GM21360 (cell line): ENCODE measurements at regions not wholly inside any gene's neighbourhood (a gene's known extent, or its start where the extent isn't known, plus 50 kb on each side); places are given as distances from the start of the nearest gene placed in this dataset.
"Not testable (repeated sequence)": the region's sequence is repeated elsewhere in the genome, so short reads cannot be mapped to it uniquely, and the experiment has no call there.

Experiments
- ATAC-seq: cut with Tn5 transposase; IDR thresholded peaks from one replicate; pipeline ENCODE4 v1.9.1; 2021; ENCODE audit warnings: mild to moderate bottlenecking, moderate library complexity; ENCODE audit not compliant: unreplicated experiment

GRCh38 chr16:60200161-60200560, 1466.0 kb upstream of the GOT2 start:
- ATAC-seq = no peak

- ATAC-seq = no peak
These were observed 1465.0 kb upstream of the GOT2 start for GRCh38 chr16:60199150-60199549.

- ATAC-seq = no peak
These were observed 1447.4 kb upstream of the GOT2 start for GRCh38 chr16:60181536-60181935.

- no peak for ATAC-seq
These were observed 1446.5 kb upstream of the GOT2 start for GRCh38 chr16:60180609-60181008.

DNA sequence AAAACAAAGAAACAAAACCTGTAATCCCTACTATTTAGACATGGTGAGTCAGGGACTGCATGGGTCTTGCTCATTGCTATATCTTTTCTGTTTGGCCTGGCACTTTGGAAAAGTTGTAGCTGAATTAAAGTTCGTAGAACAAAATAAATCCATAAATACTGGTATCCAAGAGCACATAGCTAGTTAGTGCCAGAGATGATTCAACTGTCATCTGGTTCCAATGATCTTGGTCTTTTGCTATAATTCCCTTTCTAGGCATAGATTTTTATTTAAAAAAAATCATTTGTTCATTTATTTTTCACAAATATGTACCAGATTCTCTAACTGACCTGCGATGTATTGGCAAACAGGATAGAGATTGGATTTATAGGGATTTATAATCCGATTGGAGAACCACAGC, 1436.1 kb upstream of the GOT2 start:
- ATAC-seq = no peak

DNA sequence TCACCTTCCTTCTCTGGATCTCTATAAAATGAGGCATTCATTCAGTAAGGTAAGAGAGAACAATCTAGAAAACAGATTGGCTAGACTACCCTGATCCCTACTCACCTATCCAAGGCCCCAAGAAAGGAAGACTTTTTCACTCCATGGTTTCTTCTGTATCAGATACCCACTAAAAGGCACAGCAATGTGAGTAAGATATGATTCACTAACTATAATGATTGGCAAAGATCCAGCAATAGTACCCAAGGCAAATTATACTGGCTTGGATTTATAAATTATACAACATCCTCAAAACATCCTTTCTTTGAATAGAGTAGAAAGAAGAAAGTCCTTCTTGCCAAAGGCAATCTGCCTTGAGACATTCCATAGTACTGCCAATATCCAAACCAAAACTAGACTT, 1432.0 kb upstream of the GOT2 start:
- no peak for ATAC-seq

GRCh38 chr16:60151987-60152386, 1417.9 kb upstream of the GOT2 start:
- ATAC-seq = no peak

- no peak for ATAC-seq
These were observed 1416.8 kb upstream of the GOT2 start for GRCh38 chr16:60150907-60151306.

GRCh38 chr16:60143348-60143705, 1409.2 kb upstream of the GOT2 start:
- no peak for ATAC-seq

DNA sequence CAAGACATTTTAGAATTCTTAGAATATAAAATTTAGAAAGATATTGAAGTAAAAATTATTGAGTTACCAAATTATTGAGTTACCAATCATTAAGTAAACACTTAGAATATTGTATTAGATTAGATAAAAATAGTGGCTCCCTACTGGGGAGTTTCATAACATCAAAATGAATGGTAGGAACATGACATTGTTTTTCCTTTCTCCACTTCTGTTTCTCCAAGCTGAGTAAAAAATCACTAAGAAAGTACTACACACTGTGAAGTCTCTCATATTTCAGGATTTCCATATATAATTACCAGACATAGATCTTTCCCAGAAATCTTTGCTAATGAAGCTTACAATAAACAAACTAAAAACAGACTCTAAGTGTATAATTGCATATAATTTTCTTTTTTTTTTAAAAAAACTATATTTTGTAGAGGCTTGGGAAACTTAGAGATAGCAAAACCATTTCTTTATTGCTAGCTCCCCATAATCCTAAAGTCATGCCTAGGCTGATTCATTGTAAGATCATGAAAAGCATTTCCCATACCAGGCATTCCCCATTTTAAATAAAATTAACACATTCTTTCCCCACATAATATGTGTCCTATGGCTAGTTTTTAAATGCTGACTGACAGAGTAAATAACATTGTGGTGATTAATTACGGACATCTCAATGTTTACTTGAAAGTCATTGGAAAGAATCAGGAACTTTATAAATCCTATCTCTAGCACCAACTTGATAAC, 1408.7 kb upstream of the GOT2 start:
- no peak for ATAC-seq

- no peak for ATAC-seq
These were observed 1403.8 kb upstream of the GOT2 start for GRCh38 chr16:60137891-60138290.

DNA sequence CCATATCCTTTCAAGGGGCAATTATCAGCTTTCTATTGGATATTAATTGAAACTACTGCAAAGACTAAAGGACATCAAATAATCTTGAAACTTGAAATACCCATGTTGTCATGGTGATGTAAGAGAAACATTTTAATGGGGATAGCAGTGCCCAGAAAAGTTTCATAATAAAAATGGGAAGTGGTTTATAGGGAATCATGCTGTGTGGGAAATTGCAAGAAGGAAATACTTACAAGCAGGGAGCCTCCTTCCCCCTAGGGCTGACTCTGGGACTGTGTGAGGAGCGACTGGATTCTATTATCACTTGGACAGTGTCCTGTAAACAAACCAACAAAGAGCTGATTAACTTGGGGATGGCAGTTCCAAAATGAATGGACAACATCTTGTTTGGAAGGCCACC, 1393.1 kb upstream of the GOT2 start:
- ATAC-seq = no peak

- ATAC-seq = not testable (repeated sequence)
These were observed 1392.0 kb upstream of the GOT2 start for GRCh38 chr16:60126115-60126514.

GRCh38 chr16:60123392-60124023, 1389.4 kb upstream of the GOT2 start:
- no peak for ATAC-seq

DNA sequence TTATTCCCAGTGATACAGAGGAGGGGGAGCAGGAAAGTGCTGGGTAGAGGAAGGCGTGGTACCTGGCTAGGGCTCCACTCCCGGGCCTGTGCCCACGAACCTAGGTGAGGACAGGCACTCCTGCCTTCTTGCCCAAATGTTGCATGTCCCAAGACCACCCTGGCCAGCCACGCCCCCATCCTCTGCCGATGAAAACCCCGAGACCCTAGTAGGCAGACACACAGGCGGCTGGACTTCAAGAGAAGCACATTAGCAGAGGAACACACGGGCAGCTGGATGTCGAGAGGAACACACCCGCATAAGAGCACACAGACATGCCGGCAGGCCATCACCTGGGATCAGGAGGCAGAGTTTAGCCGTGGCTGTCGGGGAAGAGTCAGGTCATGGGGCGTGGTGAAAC, 1386.5 kb upstream of the GOT2 start:
- no peak for ATAC-seq

DNA sequence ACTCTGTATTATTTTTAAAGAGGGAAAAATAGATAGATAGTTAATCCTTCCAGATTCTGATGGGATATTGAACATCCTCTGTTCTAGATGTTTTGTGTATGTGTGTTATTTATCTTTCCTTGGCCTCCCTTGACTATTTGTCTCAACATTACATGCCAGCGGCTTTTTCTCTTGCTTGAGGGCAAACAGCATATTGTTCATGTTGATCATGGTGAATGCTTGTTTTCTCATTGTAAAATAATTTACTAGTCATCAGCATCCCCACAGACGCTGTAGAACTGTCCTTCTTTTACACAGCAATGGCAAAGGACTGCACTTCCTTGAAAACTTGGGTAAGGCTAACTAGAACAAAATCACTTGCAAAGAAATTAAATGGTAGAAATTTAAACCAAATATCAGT, 1376.4 kb upstream of the GOT2 start:
- ATAC-seq = no peak

DNA sequence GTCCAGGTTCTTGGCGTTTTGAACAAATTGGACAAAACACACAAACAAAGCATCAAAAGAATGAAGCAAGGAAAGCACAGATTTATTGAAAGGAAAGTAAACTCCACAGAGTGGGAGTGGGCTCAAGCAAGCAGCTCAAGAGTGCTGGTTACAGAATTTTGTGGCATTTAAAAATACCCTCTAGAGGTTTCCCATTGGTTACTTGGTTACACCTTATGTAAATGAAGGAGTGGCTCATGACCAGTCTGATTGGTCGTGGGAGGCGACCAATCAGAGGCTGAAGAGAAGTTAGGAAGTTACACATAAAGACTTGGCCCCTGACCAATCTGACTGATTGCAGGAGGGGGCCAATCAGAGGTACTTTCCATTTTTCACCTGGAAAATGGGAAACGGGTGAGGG, 1373.8 kb upstream of the GOT2 start:
- no peak for ATAC-seq

GRCh38 chr16:60107437-60107836, 1373.3 kb upstream of the GOT2 start:
- no peak for ATAC-seq

GRCh38 chr16:60100371-60100770, 1366.3 kb upstream of the GOT2 start:
- ATAC-seq = no peak

DNA sequence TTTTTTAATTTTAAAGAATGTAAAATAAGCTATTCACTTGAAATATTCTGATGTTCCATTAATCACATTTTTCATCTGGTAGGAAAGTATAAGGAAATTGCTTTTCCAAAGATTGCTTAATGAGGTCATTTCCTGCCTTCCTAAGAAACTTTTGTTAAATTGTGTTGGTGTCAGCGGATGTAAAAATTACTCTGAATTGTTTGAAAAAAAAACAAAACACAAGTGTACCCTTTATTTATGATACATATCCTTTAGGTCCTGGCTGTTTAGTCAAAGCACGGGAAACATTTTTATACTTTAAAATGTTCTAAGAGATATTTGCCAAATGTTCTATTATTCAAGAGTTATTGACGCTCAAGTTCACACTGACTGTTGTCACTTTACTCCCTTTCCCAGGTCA, 1357.4 kb upstream of the GOT2 start:
- ATAC-seq = no peak

DNA sequence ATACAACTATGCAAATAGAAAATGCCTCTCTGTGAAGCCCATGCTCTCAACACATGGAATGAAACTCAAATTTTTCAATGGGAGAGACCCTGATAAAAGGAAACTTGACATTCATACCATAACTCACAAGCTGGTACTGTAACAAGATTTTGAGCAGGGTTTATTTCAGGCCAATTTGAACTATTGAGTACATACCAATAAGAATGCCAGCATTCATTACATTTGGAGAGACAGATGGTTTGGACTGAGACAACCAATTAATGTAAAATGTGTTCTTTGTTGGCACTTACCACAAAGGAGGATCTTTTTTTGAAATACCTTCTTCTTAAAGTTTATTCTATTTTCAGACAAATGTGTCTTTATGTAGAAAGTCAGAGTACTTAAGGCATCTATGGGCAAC, 1357.0 kb upstream of the GOT2 start:
- ATAC-seq = no peak

GRCh38 chr16:60087530-60087929, 1353.4 kb upstream of the GOT2 start:
- no peak for ATAC-seq

- not testable (repeated sequence) for ATAC-seq
These were observed 1344.7 kb upstream of the GOT2 start for GRCh38 chr16:60078819-60079218.
